Activated T-helper 1 cell treated with anti-CD3 and anti-CD28 coated beads, Interleukin-2, amount 50 U/mL, for 16 hours (primary cell): ENCODE measurements at regions not wholly inside any gene's neighbourhood (a gene's known extent, or its start where the extent isn't known, plus 50 kb on each side); places are given as distances from the start of the nearest gene placed in this dataset.

Experiments
- DNase-seq, 2 donors: peaks; one replicate each; pipeline ENCODE4 v3.0.0-alpha.2; 2020; ENCODE audit warnings: low read depth in 1 of 2, low spot score in 1 of 2

DNA sequence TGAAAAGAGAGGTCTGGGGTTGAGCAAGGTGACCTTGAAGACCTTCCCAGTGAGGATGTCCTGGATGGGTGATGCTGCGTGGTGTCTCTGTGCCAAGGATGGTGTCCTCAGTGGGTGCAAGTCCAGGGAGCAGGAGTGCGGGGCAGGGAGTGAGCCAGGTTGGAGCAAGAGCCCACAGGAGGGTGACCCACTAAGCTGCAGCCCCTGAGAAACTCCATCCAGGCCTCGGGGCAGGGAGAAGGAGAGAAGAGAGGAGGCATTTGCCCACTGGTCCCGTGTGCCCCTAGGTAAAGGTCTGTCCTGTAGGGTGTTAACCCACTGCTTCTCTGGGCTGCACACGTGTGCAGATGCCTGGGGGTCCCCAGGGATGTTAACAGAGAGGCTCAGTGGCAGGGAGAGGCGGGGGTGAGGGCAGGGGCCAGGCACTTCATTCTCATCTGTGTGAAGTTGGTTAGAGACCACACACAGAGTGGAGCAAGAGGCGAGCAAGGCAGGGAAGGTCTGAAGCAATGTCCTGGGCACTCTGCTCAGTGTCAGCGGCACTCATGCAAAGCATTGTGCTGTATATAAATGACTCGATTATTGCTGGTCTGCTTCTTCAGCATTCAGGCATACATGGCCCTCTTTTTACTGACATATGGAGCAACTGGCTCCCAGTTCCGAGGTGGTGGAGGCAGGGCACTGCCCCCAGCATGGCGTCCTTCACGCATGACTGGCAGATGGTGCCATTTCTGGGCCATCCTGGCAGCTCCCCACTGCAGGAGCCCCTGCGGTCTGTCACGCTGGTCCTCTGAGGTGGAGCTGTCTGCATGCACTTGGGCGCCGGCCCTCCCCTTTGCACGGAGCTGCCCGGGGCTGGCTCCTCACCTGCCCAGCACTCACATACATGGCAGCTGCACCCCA is 117.2 kb upstream of the HS6ST1 start:
- no peak for DNase-seq

DNA sequence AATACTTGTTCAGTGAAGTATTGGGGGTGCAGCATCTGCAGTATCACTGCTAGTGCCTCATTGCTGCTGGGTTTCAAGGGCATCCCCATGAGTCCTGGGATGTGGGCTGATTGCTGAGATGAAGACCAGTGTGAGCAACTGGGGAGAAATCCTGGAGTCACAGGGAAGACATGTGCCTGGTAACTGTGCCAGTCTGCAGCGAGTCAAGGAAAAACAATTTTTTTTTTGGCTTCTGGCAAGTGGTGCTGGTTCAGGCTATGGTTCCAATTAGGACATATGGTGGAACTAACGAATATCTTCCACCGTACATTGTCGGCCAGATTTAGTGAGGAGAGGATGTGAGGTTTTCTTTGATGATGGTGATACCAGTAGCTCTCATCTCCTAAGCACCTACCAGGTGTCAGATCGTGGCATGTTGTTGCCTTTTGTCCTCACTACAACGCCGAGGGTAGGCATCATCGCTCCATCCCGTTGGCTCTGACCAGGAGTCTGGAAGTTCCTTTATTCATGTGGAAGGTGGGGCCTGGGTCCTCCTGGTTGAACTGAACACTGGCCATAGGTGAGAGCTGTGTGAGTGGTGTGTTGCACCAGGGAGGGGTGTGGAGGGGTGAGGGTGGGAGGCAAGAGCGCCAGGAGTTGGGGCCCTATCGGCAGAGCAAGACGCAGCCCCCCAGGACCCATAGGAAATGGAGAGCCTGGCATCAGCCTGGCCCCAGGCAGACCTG is 118.0 kb upstream of the HS6ST1 start:
- DNase-seq, result no peak

DNA sequence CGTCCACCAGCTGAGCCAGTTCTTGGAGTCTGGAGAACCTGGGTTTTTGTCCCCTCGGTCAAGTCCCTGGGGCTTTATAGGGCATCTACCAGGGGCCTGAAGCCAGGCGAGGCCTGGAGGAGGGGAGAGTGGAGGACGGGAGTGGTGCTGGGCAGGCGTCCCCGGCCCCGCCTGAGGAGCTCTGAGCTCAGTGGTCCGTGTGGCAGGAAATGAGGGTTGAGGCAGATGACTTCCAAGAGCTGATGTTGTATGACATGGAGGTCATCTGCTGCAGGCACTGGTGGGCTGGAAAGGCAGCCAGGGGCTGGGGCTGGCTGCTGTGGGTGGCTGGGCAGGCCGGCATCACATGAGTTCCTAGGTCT is 118.5 kb upstream of the HS6ST1 start:
- no peak for DNase-seq

DNA sequence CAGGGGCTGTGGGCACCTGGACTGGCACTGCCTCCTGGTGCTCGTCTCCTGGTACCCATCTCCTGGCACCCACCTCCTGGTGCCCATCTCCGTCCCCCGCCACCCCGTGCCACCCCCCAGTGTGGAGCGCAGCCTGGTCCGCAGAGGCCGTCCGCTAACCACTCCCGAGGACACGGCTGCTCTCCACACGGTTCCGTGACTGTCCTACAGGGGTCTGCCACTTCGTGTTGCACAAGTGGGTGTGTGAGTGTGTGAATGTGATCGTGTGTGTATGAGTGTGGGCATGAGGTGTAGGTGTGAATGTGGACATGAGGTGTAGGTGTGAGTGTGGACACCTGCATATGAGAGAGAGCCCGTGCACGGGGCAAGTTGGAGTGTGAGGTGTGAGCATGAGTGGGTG is 119.4 kb upstream of the HS6ST1 start:
- DNase-seq, result no peak

DNA sequence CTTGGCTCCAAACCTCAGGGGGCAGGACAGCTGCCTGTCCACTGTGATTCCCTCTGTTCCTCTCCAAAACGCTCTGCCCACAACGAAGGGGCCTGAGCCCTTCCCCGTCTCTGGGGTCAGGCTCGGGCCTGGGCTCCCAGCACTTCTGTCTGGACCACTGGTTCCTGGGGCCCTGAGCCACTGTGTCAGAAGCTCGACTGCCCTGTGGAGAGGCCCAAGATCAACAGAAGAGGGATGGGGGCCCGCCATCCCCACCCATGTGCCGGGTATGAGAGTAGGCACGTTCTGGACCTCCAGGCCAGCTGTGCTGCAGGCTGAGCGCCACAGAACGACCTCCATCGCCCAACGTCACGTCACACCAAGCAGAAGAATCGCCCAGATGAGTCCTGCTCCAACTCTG is 119.9 kb upstream of the HS6ST1 start:
- DNase-seq, result no peak

DNA sequence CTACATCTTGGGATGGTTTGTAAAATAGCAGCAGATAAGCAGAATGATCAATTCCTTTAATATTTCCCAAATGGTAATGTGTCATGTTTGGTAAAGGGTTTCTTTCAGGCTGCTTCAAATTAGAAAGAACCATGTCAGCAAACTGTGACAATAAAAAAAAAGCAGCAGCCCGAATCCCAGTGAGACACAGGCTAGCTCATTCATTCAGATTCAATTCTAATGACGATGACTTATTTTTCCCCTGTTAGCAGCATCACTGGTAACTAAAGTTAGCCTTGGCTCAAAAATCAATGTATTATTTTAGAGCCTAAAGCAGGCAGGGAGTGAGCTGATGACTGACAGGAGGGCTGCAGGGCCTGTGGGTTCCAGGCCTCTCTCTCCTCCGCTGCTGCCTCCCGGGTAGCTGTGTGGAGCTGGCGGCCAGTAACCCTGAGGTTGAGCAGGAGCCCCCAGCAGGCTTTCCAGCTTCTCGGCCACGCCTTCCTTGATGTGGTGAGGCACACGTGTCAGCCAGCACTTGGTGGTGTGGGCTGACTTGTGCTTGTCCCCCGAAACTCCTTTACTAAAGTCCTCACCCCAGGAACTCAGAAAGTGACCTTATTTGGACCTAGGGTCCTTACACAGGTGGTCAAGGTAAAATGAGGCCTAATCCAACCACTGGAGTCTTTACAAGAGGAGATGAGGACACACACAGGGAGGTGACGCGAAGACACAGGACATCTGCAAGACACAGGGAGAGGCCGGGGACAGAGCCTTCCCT is 120.5 kb upstream of the HS6ST1 start:
- DNase-seq, result no peak

DNA sequence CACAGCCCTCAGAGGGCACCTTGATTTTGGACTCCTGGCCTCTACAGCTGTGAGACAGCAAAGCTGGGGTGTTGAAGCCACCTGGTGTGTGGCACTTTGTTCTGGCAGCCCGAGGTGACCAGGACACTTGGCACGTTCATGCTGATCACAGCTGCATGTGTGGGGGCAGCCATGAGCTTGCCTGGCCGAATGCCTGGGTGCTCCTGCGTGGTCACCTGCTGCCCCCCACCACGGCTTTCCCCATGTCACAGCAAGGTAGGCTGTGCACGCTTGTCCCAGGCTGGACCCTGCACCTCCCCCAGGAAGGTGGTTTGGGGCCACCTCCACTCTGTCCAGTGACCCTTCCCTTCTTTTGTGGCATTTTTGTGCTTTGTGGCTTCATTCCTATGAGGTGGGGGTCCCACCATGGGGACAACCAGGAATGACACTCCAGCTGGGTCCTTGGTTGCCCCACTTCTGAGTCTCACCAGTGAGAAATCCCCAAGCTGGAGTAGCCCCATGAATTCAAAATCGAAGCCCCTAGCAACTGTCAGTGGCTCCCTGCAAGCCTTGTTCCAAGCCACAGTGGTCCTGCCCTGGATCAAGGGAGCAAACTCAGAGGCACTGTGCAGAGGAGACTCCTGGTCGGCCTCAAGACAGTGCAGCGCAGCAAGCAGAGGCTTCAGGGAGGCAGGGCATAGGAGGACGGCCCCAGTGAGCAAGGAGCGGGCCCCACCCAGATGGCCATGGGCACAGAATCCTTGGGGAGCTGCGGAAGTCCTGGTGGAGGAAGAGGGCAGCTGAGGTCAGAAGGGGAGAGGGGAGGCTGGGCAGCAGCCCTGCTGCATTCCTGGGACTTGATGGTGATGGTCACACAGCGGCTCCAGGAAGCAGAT is 121.4 kb upstream of the HS6ST1 start:
- no peak for DNase-seq

DNA sequence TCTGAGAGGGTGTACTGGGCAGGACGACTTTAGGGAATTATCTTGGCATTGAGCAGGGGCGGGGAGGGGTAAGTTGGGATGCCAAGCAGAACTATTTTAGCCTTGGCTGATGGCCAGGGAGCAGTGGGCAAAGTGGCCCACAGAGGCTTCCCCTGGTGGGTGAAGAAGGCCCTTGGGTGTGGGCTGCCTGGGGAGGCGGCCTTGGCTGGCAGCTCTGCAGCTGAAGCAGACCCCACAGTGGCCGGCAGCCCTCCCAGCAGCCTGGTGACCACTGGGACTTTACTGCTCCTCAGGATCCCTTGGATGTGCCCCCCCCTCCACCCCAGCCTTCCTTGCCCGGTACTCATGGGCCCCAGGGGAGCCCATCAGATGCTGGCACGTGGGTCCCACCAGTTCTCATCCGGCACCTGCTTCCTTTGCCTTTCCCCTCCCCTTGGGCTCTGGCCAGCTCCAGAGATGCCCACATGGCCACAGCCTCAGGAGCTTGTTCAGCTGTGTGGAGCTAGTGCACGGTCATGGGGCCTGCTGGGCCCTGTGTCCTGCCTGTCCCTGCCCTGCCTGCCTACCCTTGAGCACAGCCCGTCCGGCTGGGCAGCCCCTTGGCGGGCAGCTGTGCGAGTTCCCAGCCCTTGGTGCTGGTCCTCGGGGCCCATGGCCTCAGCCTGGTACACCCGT is 122.1 kb upstream of the HS6ST1 start:
- no peak for DNase-seq

DNA sequence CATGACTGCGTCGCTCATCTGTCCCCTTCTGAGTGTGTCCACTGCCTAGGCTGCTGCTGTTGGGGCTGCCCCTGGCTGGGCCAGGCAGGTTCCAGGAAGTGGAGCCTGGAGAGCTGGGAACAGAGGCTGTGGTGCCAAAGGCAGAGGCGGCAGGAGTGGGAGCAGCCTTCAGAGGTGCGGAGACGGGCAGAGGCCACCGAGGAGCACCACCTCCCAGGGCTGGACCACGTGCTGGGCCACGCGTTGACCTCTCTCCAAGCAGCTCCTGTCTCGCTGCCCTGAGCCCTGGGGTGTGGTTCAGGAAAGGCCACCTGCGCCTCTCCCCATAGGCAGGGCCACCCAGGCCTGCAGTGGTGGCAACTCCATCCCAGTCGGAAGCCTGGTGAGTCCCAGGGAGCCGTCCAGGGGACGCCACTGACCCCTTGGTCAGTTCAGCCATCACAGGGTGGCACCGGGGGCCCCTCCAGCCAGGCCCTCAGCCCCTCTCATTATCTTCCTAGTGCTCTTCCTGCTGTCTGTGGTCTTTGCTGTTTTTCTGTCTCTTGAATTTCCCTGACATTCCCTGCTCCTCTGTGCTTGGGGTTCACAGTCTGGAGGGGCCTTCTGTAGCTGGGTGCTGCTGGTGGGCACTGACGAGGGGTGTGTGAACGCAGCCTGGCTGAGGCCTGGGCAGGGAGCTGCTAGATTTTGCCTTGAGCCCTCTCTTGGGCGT is 122.8 kb upstream of the HS6ST1 start:
- no peak for DNase-seq

DNA sequence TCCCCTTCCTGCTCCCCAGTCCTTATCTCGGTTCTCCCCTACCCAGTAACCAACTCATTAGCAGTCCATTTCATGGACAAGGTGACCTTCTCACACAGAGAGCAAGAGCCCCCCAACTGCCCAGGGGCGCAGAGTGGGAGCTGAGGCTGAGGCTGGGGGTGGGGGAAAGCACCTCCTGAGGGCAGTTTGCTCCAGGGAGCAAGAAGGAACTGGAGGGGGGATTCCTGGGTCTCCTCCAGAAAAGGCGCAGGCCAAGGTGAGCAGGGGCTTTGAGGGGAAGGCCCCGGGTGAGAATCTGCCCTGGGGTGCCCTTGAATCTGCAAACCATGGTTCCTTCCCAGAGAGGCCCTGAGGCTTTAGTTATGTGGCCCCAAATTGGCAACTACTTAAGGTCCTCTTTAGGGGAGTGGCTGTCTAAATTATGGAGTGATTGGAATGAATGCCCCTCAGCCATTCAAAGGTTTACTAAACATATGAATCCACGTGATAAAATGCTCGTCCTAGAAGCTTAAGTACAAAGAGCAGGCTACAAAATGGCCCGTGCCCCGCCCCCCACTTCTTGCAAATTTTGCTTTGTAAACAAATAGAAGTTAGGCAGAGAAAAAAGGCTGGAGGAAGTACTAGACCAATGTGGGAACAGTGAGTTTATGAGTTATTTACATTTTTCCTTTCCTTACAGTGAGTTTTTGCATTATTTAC is 123.5 kb upstream of the HS6ST1 start:
- no peak for DNase-seq

DNA sequence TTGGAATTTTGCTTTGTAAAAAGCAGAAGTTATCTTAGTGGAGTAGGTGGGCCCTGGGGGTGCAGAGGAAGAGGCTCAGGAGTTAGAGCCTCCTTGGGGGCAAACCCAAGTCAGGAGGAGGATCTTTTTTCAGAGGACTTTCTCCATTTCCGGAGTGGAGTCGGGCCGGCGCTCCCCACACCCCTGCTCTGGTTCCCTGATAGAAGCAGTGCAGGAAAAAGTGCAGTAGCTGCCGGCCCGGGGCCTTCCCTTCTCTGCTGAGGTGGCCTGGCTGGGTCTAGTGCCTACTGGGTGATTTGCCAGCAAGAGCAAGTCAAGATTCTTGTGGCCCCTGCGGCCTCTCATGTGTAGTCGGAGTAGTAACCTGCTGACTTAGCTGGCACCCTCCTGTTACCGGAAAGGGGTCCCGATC is 124.2 kb upstream of the HS6ST1 start:
- DNase-seq, result no peak

DNA sequence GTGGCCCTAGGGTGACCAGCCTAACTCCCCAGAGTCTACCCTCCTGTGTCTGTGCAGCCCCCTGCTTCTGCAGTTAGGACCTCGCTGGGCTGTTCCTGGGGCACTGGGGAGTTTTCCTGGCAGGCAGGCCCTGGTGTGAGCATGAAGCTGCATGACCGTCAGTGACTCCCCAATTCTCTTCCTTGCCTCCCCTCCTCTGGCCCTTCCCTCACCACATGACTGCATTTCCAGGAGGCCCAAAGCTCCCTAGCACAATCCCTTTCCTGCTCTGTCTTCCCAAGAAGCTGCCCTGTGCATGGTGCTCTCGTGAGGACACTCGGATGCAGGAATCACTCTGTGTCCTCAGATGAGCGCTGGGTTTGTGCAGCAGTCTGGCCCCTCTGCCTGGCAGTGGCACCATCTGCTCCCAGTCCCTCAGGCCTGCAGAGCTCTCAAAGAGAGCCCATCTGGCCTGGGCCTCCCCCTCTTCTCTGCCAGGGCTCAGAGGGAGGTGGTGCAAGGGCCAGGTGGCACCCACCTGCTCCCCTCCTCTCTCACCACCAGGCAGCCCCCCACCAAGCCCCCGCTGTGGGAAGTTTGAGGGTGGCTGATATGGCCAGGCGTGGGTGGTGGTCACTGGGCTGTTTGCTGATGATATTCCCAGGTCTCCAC is 125.6 kb upstream of the HS6ST1 start:
- DNase-seq, result no peak

DNA sequence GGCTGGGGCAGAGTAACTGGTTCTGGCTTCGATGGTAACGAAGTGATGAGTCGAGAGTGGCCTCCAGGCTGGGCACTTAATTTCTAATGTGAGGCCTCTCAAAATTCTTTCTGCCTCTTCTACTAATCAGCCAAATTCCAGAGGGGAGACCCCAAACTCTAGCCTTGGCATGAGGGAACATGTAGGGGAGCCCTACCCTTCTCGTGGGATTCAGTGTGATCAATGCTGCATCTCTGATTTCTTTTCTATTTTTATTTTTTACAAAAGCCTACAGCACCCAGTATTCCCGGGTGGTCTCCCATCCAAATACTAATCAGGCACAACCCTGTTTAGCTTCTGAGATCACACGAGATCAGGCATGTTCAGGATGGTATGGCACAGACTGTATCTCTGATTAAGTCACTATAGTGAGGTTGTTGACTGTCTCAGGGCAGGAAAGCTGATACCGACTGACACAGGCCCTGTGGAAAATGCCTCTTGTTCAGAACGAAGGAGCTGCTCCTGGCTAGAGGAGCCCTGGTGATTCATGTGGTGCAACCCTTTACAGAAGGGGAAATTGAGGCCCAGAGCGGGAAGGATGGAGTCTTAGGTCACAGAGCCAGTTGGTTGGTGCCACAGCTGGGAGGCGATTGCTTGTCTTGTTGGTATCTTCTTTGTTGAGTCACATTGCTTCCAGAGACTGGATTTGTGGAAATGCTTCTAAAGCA is 126.3 kb upstream of the HS6ST1 start:
- no peak for DNase-seq

DNA sequence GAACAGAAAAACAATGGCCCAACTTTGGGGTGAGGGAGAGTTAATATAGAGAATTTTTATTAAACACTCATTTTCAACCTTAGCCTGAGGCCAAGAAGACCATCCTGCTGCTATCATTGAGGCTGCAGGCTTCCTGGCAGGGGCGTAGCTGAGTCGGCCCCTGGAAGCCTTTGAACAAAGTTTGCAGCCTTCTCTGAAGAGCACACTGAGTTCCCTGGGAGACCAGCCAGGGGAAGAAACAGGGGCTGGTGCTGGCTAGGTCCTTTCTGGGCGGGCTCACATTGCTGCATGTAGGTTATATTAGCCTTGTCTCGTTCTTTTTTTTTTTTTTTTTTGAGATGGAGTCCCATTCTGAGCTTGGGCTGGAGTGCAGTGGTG is 126.8 kb upstream of the HS6ST1 start:
- no peak for DNase-seq

DNA sequence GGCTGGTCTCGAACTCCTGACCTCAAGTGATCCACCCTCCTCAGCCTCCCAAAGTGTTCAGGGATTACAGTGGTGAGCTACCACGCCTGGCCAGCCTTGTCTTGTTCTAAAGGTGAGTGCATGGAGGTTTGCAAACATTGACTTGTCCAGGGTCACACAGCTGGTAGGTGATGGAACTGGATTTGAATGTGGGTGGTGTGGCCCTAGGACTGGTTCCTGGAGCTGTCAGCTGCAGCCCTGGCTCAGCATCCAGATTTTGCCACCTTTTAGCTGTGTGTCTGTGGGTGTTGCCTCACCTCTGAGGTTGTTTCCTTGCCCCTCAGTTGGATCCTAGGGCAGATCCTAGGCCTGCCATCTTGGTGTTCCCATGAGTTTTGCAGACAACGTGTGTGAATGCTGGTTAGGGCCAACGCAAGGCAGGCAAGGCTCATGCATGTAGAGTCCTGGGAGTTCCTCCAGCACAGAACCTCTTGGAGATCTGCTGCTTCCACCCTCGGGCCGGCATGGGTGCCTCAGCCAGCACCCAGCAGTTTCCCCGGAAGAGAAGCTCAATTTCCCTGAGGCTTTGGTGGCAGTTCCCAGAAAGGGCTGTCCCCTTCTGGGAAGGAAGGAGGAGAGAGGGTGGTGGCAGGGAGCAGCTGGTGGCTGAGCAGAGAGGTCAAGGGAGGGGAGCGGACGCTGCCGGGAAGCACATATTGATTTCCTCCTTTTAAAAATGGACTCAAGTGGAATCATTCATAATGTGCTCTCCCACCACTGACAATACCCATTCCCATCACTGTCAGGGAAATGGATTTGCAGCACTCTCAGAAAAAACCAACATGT is 127.6 kb upstream of the HS6ST1 start:
- no peak for DNase-seq

DNA sequence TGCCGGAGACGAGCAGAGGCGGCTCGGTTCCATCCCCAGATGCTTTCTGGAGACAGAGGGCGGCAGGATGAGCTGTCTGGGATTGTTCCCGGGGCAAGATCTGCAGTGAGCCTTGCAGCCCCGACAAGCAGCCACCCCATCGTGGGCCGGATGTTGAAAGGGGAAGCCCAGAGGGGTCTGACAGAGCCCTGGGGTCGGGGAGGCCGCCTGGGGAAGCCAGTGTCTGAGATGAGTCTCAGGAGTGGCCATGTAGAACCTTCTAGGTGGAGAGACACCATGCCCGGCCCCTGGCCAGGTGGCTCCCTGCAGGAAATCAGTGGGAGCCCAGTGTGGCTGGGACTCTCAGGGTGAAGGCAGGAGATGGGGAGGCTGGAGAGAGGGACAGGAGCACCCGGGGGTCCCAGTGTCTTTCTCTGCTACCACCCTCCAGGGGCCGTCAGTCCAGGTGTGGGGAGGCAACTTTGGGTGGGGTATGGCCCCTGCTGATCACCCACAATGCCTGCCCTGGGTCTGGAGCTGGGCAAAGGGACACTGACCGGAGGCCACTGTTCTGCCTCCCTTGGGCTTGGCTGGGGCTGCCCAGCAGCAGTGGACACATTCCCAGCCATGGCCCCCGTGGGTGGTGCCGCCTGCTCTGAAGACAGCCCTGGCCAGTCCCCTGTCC is 128.3 kb upstream of the HS6ST1 start:
- DNase-seq, result no peak

DNA sequence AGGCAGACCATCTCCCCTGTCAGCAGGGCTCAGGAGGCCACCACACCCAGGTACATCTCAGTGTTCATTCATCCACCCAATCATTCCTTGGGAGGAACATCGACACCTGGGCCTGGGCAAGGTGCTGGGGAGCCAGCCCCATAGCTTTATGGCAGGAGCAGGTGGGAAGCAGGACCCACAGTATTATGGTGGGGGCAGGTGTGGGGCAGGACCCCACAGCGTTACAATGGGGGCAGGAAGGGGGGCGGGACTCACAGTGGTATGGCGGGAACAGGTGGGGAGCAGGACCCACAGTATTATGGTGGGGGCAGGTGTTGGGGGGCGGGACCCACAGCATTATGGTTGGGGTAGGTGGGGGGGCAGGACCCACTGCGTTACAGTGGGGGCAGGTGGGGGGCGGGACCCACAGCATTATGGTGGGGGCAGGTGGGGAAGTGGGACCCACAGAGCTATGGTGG is 128.9 kb upstream of the HS6ST1 start:
- no peak for DNase-seq
